Upper lobe of left lung (tissue), 4 donors: ENCODE measurements at regions not wholly inside any gene's neighbourhood (a gene's known extent, or its start where the extent isn't known, plus 50 kb on each side); places are given as distances from the start of the nearest gene placed in this dataset.

Source experiments
- POLR2A ChIP-seq, 4 donors: fragments of 450-650 bp; IDR thresholded peaks; one replicate each; pipeline ENCODE4 v1.5.1; 2016 to 2017; ENCODE audit warnings: antibody characterized with exemption in 4 of 4, mild to moderate bottlenecking in 2 of 4
- POLR2AphosphoS5 ChIP-seq, 2 donors: sonication (generic); formaldehyde crosslinking; IDR thresholded peaks; one replicate each; pipeline ENCODE4 v1.5.1; 2017; ENCODE audit warnings: antibody characterized with exemption in 2 of 2
- TF ChIP-seq, protein P1 (sequence below), 6 experiments: fragments of 450-650 bp in 4 of 6; fragments of 200-600 bp in 2 of 6; sonication (generic) in 2 of 6; IDR thresholded peaks; one replicate each; pipeline ENCODE4 v1.5.1; 2016 to 2019; ENCODE audit warnings: antibody characterized with exemption in 6 of 6

DNA sequence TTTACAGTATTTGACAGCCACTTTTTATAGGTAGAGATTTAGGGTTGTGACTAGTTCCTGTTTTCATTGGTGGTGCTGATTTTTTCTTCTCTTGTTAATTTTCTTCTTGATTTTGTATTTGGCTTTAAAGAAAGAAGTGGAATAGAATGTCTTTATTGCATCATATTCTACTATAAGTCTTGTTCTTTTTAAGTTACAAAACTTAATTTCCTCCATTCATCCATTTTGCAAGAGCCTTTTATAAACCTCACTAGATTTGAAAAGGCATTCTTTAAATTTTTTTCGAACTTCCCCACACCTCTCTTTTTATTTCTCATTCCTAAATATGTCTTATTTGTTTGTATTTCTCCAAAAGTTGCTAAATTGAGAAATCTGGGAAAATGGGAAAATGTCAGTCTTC lies 1368.6 kb upstream of the ADGRL4 start:
- TF ChIP-seq, protein P1, sequence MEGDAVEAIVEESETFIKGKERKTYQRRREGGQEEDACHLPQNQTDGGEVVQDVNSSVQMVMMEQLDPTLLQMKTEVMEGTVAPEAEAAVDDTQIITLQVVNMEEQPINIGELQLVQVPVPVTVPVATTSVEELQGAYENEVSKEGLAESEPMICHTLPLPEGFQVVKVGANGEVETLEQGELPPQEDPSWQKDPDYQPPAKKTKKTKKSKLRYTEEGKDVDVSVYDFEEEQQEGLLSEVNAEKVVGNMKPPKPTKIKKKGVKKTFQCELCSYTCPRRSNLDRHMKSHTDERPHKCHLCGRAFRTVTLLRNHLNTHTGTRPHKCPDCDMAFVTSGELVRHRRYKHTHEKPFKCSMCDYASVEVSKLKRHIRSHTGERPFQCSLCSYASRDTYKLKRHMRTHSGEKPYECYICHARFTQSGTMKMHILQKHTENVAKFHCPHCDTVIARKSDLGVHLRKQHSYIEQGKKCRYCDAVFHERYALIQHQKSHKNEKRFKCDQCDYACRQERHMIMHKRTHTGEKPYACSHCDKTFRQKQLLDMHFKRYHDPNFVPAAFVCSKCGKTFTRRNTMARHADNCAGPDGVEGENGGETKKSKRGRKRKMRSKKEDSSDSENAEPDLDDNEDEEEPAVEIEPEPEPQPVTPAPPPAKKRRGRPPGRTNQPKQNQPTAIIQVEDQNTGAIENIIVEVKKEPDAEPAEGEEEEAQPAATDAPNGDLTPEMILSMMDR (IDR thresholded peaks at IDR 0.05), result no peak
- no peak for TF ChIP-seq POLR2A (IDR thresholded peaks at IDR 0.05)
- TF ChIP-seq POLR2AphosphoS5 (IDR thresholded peaks at IDR 0.05), result no peak
